T-cell (primary cell): ENCODE measurements at regions not wholly inside any gene's neighbourhood (a gene's known extent, or its start where the extent isn't known, plus 50 kb on each side); places are given as distances from the start of the nearest gene placed in this dataset.

Source experiments
- ATAC-seq, 4 experiments: fragments of 200-7000 bp in 3 of 4; fragments of 150-1000 bp in 1 of 4; cut with Tn5 transposase; replicated peaks in 1 of 4; 1 replicate in 3 of 4; 2 replicates in 1 of 4; pipeline ENCODE4 v1.10.0; 2021; ENCODE audit warnings: moderate library complexity in 3 of 4, mild to moderate bottlenecking in 2 of 4, moderate number of reproducible peaks in 1 of 4
- CTCF ChIA-PET, 2 donors: fragments of 300-600 bp; sonication (Branson Sonifier 250); formaldehyde crosslinking; loops; one replicate each; lab custom pipeline; 2022; ENCODE audit warnings: antibody characterized with exemption in 2 of 2; lab: Charles Lee
- POLR2A ChIA-PET, 2 donors: fragments of 300-600 bp; sonication (Branson Sonifier 250); formaldehyde crosslinking; loops; one replicate each; lab custom pipeline; 2022; ENCODE audit warnings: antibody characterized with exemption in 2 of 2; lab: Charles Lee
- DNase-seq, 35 experiments: peaks; one replicate each; pipeline versions ENCODE4 v3.0.0 to v3.0.0-alpha.2; 2013 to 2023
- H3K27ac ChIP-seq: one replicate; pipeline ENCODE4 v1.5.1; 2013; ENCODE audit warnings: low read length
- H3K27me3 ChIP-seq, 2 experiments: replicated peaks in 1 of 2; 1 replicate in 1 of 2; 2 replicates in 1 of 2; pipeline versions ENCODE4 v1.6.1 to v1.7.0; 2013; ENCODE audit warnings: low read length in 1 of 2, mixed read lengths in 1 of 2; ENCODE audit not compliant: control insufficient read depth in 2 of 2, insufficient read depth in 2 of 2; ENCODE audit errors: extremely low read depth in 1 of 2
- H3K36me3 ChIP-seq, 2 donors: 1 replicate in 1 of 2; 2 replicates in 1 of 2; pipeline versions ENCODE4 v1.6.1 to v1.7.0; 2013; ENCODE audit warnings: low read length in 1 of 2; ENCODE audit not compliant: control insufficient read depth in 2 of 2, insufficient read depth in 1 of 2; ENCODE audit errors: extremely low read depth in 1 of 2
- H3K4me1 ChIP-seq, 2 experiments: 1 replicate in 1 of 2; 2 replicates in 1 of 2; pipeline versions ENCODE4 v1.6.1 to v1.7.0; 2013; ENCODE audit warnings: low read length in 2 of 2, mixed read lengths in 1 of 2; ENCODE audit not compliant: insufficient read depth in 2 of 2, control insufficient read depth in 1 of 2; ENCODE audit errors: extremely low read depth in 1 of 2
- H3K4me3 ChIP-seq, 2 donors: 1 replicate in 1 of 2; 2 replicates in 1 of 2; pipeline versions ENCODE4 v1.5.1 to v1.7.0; 2013; ENCODE audit warnings: mild to moderate bottlenecking in 2 of 2, low read length in 1 of 2, moderate library complexity in 1 of 2; ENCODE audit not compliant: control insufficient read depth in 1 of 2; ENCODE audit errors: extremely low read depth in 1 of 2
- H3K9me3 ChIP-seq: 2 replicates; pipeline ENCODE4 v1.7.0; 2013
- H3K27ac Mint-ChIP-seq, 2 donors: one replicate each; pipeline ENCODE4 v1.8.0; 2020 to 2021; ENCODE audit warnings: mild to moderate bottlenecking in 2 of 2, mixed read lengths in 2 of 2
- H3K27me3 Mint-ChIP-seq, 2 donors: one replicate each; pipeline ENCODE4 v1.8.0; 2021 to 2022; ENCODE audit warnings: mixed read lengths in 2 of 2
- H3K36me3 Mint-ChIP-seq: one replicate; pipeline ENCODE4 v1.8.0; 2021; ENCODE audit warnings: mixed read lengths
- H3K4me1 Mint-ChIP-seq, 3 donors: one replicate each; pipeline ENCODE4 v1.8.0; 2020 to 2022; ENCODE audit warnings: mixed read lengths in 3 of 3, mild to moderate bottlenecking in 1 of 3
- H3K4me3 Mint-ChIP-seq, 3 donors: one replicate each; pipeline ENCODE4 v1.8.0; 2020 to 2022; ENCODE audit warnings: mild to moderate bottlenecking in 3 of 3, mixed read lengths in 3 of 3, moderate library complexity in 3 of 3
- H3K9me3 Mint-ChIP-seq, 3 donors: one replicate each; pipeline ENCODE4 v1.8.0; 2020 to 2022; ENCODE audit warnings: mixed read lengths in 3 of 3
- WGBS: methylation state at CpG from one replicate; pipeline ENCODE4 v1.1.5; 2013; ENCODE audit warnings: missing lambda C conversion rate; ENCODE audit not compliant: insufficient coverage; 5-methylcytosine and 5-hydroxymethylcytosine counted together

GRCh38 chr13:107234319-107235073, 666.6 kb upstream of the ARGLU1 start:
- peaks cover 0 to 3% of the 10 kb centered on the region in 2 donors for H3K27me3 Mint-ChIP-seq
- no peak overlapping the region for H3K27ac Mint-ChIP-seq

GRCh38 chr13:107233541-107233940, 665.6 kb upstream of the ARGLU1 start:
- Histone ChIP-seq H3K27me3 (no peaks in the 10 kb centered on the region), H3K9me3 (no peaks in the 10 kb centered on the region), H3K4me1 (no peaks in the 10 kb centered on the region), H3K4me3 (no peak overlapping the region), H3K36me3 (no peaks in the 10 kb centered on the region), H3K27ac (no peak overlapping the region)
- no peaks in the 10 kb centered on the region for H3K4me1 Mint-ChIP-seq
- no peak for ATAC-seq
- H3K27ac Mint-ChIP-seq: no peak overlapping the region
- POLR2A ChIA-PET: no interaction called here
- peaks cover 0 to 3% of the 10 kb centered on the region in 2 donors for H3K27me3 Mint-ChIP-seq
- no CpG with 5 or more reads among the region's 2 CpGs for WGBS
- H3K9me3 Mint-ChIP-seq: no peaks in the 10 kb centered on the region
- no peak for DNase-seq
- no peaks in the 10 kb centered on the region for H3K36me3 Mint-ChIP-seq
- CTCF ChIA-PET: interaction anchor here in 1 of 2 donors (0.6 kb wide), 1 partner anchor 32 kb away, joined by 3 read pairs; no protein-coding TSS in a partner anchor
- no peak overlapping the region for H3K4me3 Mint-ChIP-seq

More at GRCh38 chr13:107234319-107235073, 666.6 kb upstream of the ARGLU1 start:
- no peaks in the 10 kb centered on the region for H3K36me3 ChIP-seq
- no peaks in the 10 kb centered on the region for H3K9me3 ChIP-seq
- no peaks in the 10 kb centered on the region for H3K9me3 Mint-ChIP-seq
- H3K4me3 ChIP-seq: no peak overlapping the region
- H3K4me3 Mint-ChIP-seq: no peak overlapping the region
- DNase-seq (no peak), ATAC-seq (no peak)
- POLR2A ChIA-PET: no interaction called here
- H3K4me1 Mint-ChIP-seq: no peaks in the 10 kb centered on the region
- WGBS: 62% methylated on average over 4 of the region's 12 CpGs
- no peak overlapping the region for H3K27ac ChIP-seq
- CTCF ChIA-PET: interaction anchor here in 1 of 2 donors (0.8 kb wide), 1 partner anchor 31 kb away, joined by 4 read pairs; no protein-coding TSS in a partner anchor
- H3K27me3 ChIP-seq: no peaks in the 10 kb centered on the region
- H3K36me3 Mint-ChIP-seq: no peaks in the 10 kb centered on the region
- H3K4me1 ChIP-seq: no peaks in the 10 kb centered on the region

- Mint-ChIP-seq H3K4me3 (no peak overlapping the region), H3K9me3 (no peaks in the 10 kb centered on the region), H3K27ac (no peak overlapping the region), H3K4me1 (no peaks in the 10 kb centered on the region), H3K36me3 (no peaks in the 10 kb centered on the region), H3K27me3 (peaks cover 0 to 3% of the 10 kb centered on the region in 2 donors)
- 40% methylated on average over 1 of the region's 7 CpGs for WGBS
- H3K27me3 ChIP-seq: no peaks in the 10 kb centered on the region
- H3K27ac ChIP-seq: no peak overlapping the region
- DNase-seq (no peak), ATAC-seq (no peak)
- no peaks in the 10 kb centered on the region for H3K4me1 ChIP-seq
- ChIA-PET CTCF (no interaction called here), POLR2A (no interaction called here)
- no peaks in the 10 kb centered on the region for H3K36me3 ChIP-seq
- H3K9me3 ChIP-seq: no peaks in the 10 kb centered on the region
- no peak overlapping the region for H3K4me3 ChIP-seq
These were observed 664.0 kb upstream of the ARGLU1 start for GRCh38 chr13:107231944-107232343.

GRCh38 chr13:107223867-107224266, 655.9 kb upstream of the ARGLU1 start:
- Mint-ChIP-seq H3K27ac (no peak overlapping the region), H3K9me3 (no peaks in the 10 kb centered on the region), H3K36me3 (no peaks in the 10 kb centered on the region), H3K4me3 (no peak overlapping the region), H3K27me3 (no peaks in the 10 kb centered on the region), H3K4me1 (no peaks in the 10 kb centered on the region)
- Histone ChIP-seq H3K9me3 (no peaks in the 10 kb centered on the region), H3K4me3 (no peak overlapping the region), H3K27ac (no peak overlapping the region), H3K27me3 (no peaks in the 10 kb centered on the region), H3K36me3 (no peaks in the 10 kb centered on the region), H3K4me1 (no peaks in the 10 kb centered on the region)
- CTCF ChIA-PET: no interaction called here
- POLR2A ChIA-PET: no interaction called here
- DNase-seq: no peak
- no peak for ATAC-seq

GRCh38 chr13:107222597-107222996, 654.7 kb upstream of the ARGLU1 start:
- no peaks in the 10 kb centered on the region for H3K9me3 ChIP-seq
- H3K4me1 Mint-ChIP-seq: no peaks in the 10 kb centered on the region
- no peaks in the 10 kb centered on the region for H3K9me3 Mint-ChIP-seq
- DNase-seq: no peak
- ATAC-seq: no peak
- no peaks in the 10 kb centered on the region for H3K4me1 ChIP-seq
- no peak overlapping the region for H3K27ac Mint-ChIP-seq
- no peak overlapping the region for H3K4me3 Mint-ChIP-seq
- ChIA-PET POLR2A (no interaction called here), CTCF (no interaction called here)
- H3K27me3 Mint-ChIP-seq: peaks cover 0 to 3% of the 10 kb centered on the region in 2 donors
- peaks cover 0 to 3% of the 10 kb centered on the region in 2 experiments for H3K27me3 ChIP-seq
- no peak overlapping the region for H3K4me3 ChIP-seq
- no peaks in the 10 kb centered on the region for H3K36me3 Mint-ChIP-seq
- no peaks in the 10 kb centered on the region for H3K36me3 ChIP-seq
- 76% methylated on average over 2 of the region's 3 CpGs for WGBS
- no peak overlapping the region for H3K27ac ChIP-seq

GRCh38 chr13:107220245-107220644, 652.3 kb upstream of the ARGLU1 start:
- no peak overlapping the region for H3K4me3 Mint-ChIP-seq
- no peak overlapping the region for H3K4me3 ChIP-seq
- H3K27ac ChIP-seq: no peak overlapping the region
- ChIA-PET CTCF (interaction anchor here in 1 of 2 donors (0.5 kb wide), 1 partner anchor 506 kb away, joined by 7 read pairs; no protein-coding TSS in a partner anchor), POLR2A (no interaction called here)
- H3K4me1 ChIP-seq: no peaks in the 10 kb centered on the region
- DNase-seq (no peak), ATAC-seq (no peak)
- peaks cover 0 to 3% of the 10 kb centered on the region in 2 experiments for H3K27me3 ChIP-seq
- peaks cover 0 to 3% of the 10 kb centered on the region in 2 donors for H3K27me3 Mint-ChIP-seq
- H3K4me1 Mint-ChIP-seq: no peaks in the 10 kb centered on the region
- no peaks in the 10 kb centered on the region for H3K9me3 ChIP-seq
- no peak overlapping the region for H3K27ac Mint-ChIP-seq
- no peaks in the 10 kb centered on the region for H3K36me3 Mint-ChIP-seq
- H3K36me3 ChIP-seq: no peaks in the 10 kb centered on the region
- WGBS: 100% methylated on average over 1 of the region's 2 CpGs
- no peaks in the 10 kb centered on the region for H3K9me3 Mint-ChIP-seq
